DND-41 (cell line): ENCODE measurements at regions not wholly inside any gene's neighbourhood (a gene's known extent, or its start where the extent isn't known, plus 50 kb on each side); places are given as distances from the start of the nearest gene placed in this dataset.

Source experiments
- CTCF ChIP-seq: IDR thresholded peaks from 2 replicates; pipeline ENCODE4 v1.5.1; 2012; ENCODE audit warnings: borderline replicate concordance, low read length, moderate library complexity, mild to moderate bottlenecking; ENCODE audit not compliant: poor library complexity, severe bottlenecking; ENCODE audit errors: extremely low read depth
- EZH2 ChIP-seq: IDR thresholded peaks from 3 replicates; pipeline ENCODE4 v1.6.1; 2012; ENCODE audit warnings: borderline replicate concordance, low read depth, mild to moderate bottlenecking, moderate library complexity, low read length, inconsistent platforms; ENCODE audit not compliant: severe bottlenecking

- TF ChIP-seq CTCF (no peak), EZH2 (no peak)
Observed at GRCh38 chr12:92402415-92402814, 256.8 kb upstream of the BTG1 start.
